ENCODE measurements at regions not wholly inside any gene's neighbourhood (a gene's known extent, or its start where the extent isn't known, plus 50 kb on each side); places are given as distances from the start of the nearest gene placed in this dataset.

GRCh38 chr2:228655331-228655730 is 473.8 kb upstream of the SPHKAP start:
- no peak overlapping the region for H3K27ac ChIP-seq (replicated peaks)
- TF ChIP-seq SPI1 (IDR thresholded peaks at IDR 0.05; ENCODE audit: borderline replicate concordance, low read depth) (no peak), POLR2AphosphoS5 (IDR thresholded peaks at IDR 0.05; ENCODE audit: low read depth) (no peak), GABPA (IDR thresholded peaks at IDR 0.05; ENCODE audit: low read depth) (no peak), CTCF (IDR thresholded peaks at IDR 0.05; ENCODE audit: insufficient read depth, low read length) (no peak)
- TF ChIP-seq, protein P1, sequence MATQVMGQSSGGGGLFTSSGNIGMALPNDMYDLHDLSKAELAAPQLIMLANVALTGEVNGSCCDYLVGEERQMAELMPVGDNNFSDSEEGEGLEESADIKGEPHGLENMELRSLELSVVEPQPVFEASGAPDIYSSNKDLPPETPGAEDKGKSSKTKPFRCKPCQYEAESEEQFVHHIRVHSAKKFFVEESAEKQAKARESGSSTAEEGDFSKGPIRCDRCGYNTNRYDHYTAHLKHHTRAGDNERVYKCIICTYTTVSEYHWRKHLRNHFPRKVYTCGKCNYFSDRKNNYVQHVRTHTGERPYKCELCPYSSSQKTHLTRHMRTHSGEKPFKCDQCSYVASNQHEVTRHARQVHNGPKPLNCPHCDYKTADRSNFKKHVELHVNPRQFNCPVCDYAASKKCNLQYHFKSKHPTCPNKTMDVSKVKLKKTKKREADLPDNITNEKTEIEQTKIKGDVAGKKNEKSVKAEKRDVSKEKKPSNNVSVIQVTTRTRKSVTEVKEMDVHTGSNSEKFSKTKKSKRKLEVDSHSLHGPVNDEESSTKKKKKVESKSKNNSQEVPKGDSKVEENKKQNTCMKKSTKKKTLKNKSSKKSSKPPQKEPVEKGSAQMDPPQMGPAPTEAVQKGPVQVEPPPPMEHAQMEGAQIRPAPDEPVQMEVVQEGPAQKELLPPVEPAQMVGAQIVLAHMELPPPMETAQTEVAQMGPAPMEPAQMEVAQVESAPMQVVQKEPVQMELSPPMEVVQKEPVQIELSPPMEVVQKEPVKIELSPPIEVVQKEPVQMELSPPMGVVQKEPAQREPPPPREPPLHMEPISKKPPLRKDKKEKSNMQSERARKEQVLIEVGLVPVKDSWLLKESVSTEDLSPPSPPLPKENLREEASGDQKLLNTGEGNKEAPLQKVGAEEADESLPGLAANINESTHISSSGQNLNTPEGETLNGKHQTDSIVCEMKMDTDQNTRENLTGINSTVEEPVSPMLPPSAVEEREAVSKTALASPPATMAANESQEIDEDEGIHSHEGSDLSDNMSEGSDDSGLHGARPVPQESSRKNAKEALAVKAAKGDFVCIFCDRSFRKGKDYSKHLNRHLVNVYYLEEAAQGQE (IDR thresholded peaks at IDR 0.05; ENCODE audit: insufficient replicate concordance, low read depth): no peak
- no peaks in the 10 kb centered on the region for H3K27me3 ChIP-seq (ENCODE audit: insufficient read depth, poor library complexity, severe bottlenecking)
- DNase-seq (ENCODE audit: low read depth in 1 of 2, low spot score in 1 of 2): no peak
- no peak overlapping the region for H3K4me3 ChIP-seq (replicated peaks; ENCODE audit: insufficient read depth, low read length)

GRCh38 chr2:228654707-228655106 is 473.2 kb upstream of the SPHKAP start:
- no peaks in the 10 kb centered on the region for H3K27me3 ChIP-seq (ENCODE audit: insufficient read depth, poor library complexity, severe bottlenecking)
- DNase-seq (ENCODE audit: low read depth in 1 of 2, low spot score in 1 of 2): no peak
- no peak overlapping the region for H3K27ac ChIP-seq (replicated peaks)
- H3K4me3 ChIP-seq (replicated peaks; ENCODE audit: insufficient read depth, low read length): no peak overlapping the region
- TF ChIP-seq CTCF (IDR thresholded peaks at IDR 0.05; ENCODE audit: insufficient read depth, low read length) (no peak), POLR2AphosphoS5 (IDR thresholded peaks at IDR 0.05; ENCODE audit: low read depth) (no peak), SPI1 (IDR thresholded peaks at IDR 0.05; ENCODE audit: borderline replicate concordance, low read depth) (no peak), GABPA (IDR thresholded peaks at IDR 0.05; ENCODE audit: low read depth) (no peak)
- TF ChIP-seq, protein P1 (IDR thresholded peaks at IDR 0.05; ENCODE audit: insufficient replicate concordance, low read depth): no peak

- H3K27me3 ChIP-seq (ENCODE audit: insufficient read depth, poor library complexity, severe bottlenecking): no peaks in the 10 kb centered on the region
- no peak for DNase-seq (ENCODE audit: low read depth in 1 of 2, low spot score in 1 of 2)
- TF ChIP-seq, protein P1 (IDR thresholded peaks at IDR 0.05; ENCODE audit: insufficient replicate concordance, low read depth): no peak
- TF ChIP-seq POLR2AphosphoS5 (IDR thresholded peaks at IDR 0.05; ENCODE audit: low read depth): no peak
- TF ChIP-seq SPI1 (IDR thresholded peaks at IDR 0.05; ENCODE audit: borderline replicate concordance, low read depth): no peak
- TF ChIP-seq CTCF (IDR thresholded peaks at IDR 0.05; ENCODE audit: insufficient read depth, low read length): no peak
- no peak for TF ChIP-seq GABPA (IDR thresholded peaks at IDR 0.05; ENCODE audit: low read depth)
- no peak overlapping the region for H3K27ac ChIP-seq (replicated peaks)
- H3K4me3 ChIP-seq (replicated peaks; ENCODE audit: insufficient read depth, low read length): no peak overlapping the region
Measured at GRCh38 chr2:228653884-228654283, 472.4 kb upstream of the SPHKAP start.

All from HL-60 (cell line).